ENCODE measurements at regions not wholly inside any gene's neighbourhood (a gene's known extent, or its start where the extent isn't known, plus 50 kb on each side); places are given as distances from the start of the nearest gene placed in this dataset.
A peak's percentile ranks its signal among the peaks of the same experiment; 100 is the strongest.

GRCh38 chr16:87040169-87041117 lies 276.7 kb downstream of the C16orf95 start:
- Histone ChIP-seq H3K4me1 (no peaks in the 10 kb centered on the region), H3K9me3 (no peaks in the 10 kb centered on the region), H3K4me2 (no peak overlapping the region), H3K27ac (no peak overlapping the region), H3K4me3 (no peak overlapping the region)
- ChIA-PET POLR2A (no interaction called here), CTCF (interaction anchor here (0.9 to 5.1 kb wide), 2 partner anchors 12 to 22 kb away, joined by 3 to 24 read pairs; no protein-coding TSS in a partner anchor)
- DNase-seq (ENCODE audit: low read depth in 1 of 2, low spot score in 1 of 2) (no peak), ATAC-seq (no peak), FAIRE-seq (no peak)
- TF ChIP-seq TFCP2L1 (CRISPR knock-in tag; IDR thresholded peaks at IDR 0.05) (no peak), CTCF (IDR thresholded peaks at IDR 0.05) (no peak), EHMT2 (IDR thresholded peaks at IDR 0.05; ENCODE audit: low read depth) (no peak), EHF (CRISPR knock-in tag; IDR thresholded peaks at IDR 0.05) (no peak), POLR2AphosphoS2 (conservative IDR thresholded peaks at IDR 0.05; ENCODE audit: low read length) (no peak), ZC3H11A (IDR thresholded peaks at IDR 0.05) (no peak), NR3C1 (IDR thresholded peaks at IDR 0.05) (no peak), MYC (IDR thresholded peaks at IDR 0.05; ENCODE audit: borderline replicate concordance, low read length) (no peak)
- WGBS (ENCODE audit: missing lambda C conversion rate), result 72% methylated on average over 11 of the region's 15 CpGs

- H3K9me3 ChIP-seq, result no peaks in the 10 kb centered on the region
Measured at GRCh38 chr16:87041286-87041685, 275.9 kb downstream of the C16orf95 start.

GRCh38 chr16:87042551-87043230 lies 274.5 kb downstream of the C16orf95 start:
- no peak for TF ChIP-seq KDM5A (IDR thresholded peaks at IDR 0.05)
- no peak for TF ChIP-seq PBX3 (IDR thresholded peaks at IDR 0.05)
- TF ChIP-seq BCL3 (IDR thresholded peaks at IDR 0.05), result no peak
- TF ChIP-seq CHD2 (IDR thresholded peaks at IDR 0.05; ENCODE audit: low read length, partially characterized antibody), result no peak
- TF ChIP-seq EP300 (IDR thresholded peaks at IDR 0.05), result no peak
- no peak for TF ChIP-seq POLR2AphosphoS2 (conservative IDR thresholded peaks at IDR 0.05; ENCODE audit: low read length)
- no peak for TF ChIP-seq MAZ (IDR thresholded peaks at IDR 0.05; ENCODE audit: borderline replicate concordance, low read depth, low read length)
- TF ChIP-seq SREBF2 (IDR thresholded peaks at IDR 0.05), result no peak
- no peak for TF ChIP-seq BHLHE40 (IDR thresholded peaks at IDR 0.05; ENCODE audit: low read depth, low read length)
- ChIA-PET CTCF (interaction anchor here (1.6 to 3.0 kb wide), 3 partner anchors 9 to 479 kb away, joined by 7 to 18 read pairs (median 13); no protein-coding TSS in a partner anchor), POLR2A (no interaction called here)
- WGBS (ENCODE audit: missing lambda C conversion rate), result 64% methylated on average over 18 of the region's 20 CpGs
- Histone ChIP-seq H3K4me2 (no peak overlapping the region), H3K9me3 (no peaks in the 10 kb centered on the region), H3K4me1 (no peaks in the 10 kb centered on the region), H3K27ac (no peak overlapping the region), H3K4me3 (no peak overlapping the region)
- DNase-seq (ENCODE audit: low read depth in 1 of 2, low spot score in 1 of 2) (no peak), FAIRE-seq (no peak), ATAC-seq (0 out of 6 replicates have a peak, but pooled peaks of 1 of the 2 experiments have one; percentile 16)

More at GRCh38 chr16:87041286-87041685, 275.9 kb downstream of the C16orf95 start:
- Histone ChIP-seq H3K4me3 (no peak overlapping the region), H3K27ac (no peak overlapping the region), H3K4me2 (no peak overlapping the region), H3K4me1 (no peaks in the 10 kb centered on the region)
- TF ChIP-seq FOXS1 (CRISPR knock-in tag; IDR thresholded peaks at IDR 0.05) (no peak), USF2 (IDR thresholded peaks at IDR 0.05) (no peak), TP53 (CRISPR knock-in tag; IDR thresholded peaks at IDR 0.05) (no peak), TFCP2L1 (CRISPR knock-in tag; IDR thresholded peaks at IDR 0.05) (no peak), BHLHE40 (IDR thresholded peaks at IDR 0.05; ENCODE audit: low read depth, low read length) (no peak), BCL3 (IDR thresholded peaks at IDR 0.05) (no peak), MAZ (IDR thresholded peaks at IDR 0.05; ENCODE audit: borderline replicate concordance, low read depth, low read length) (no peak), MAFK (IDR thresholded peaks at IDR 0.05; ENCODE audit: partially characterized antibody) (no peak), NR3C1 (IDR thresholded peaks at IDR 0.05) (no peak), ZC3H11A (IDR thresholded peaks at IDR 0.05) (no peak), FOSB (CRISPR knock-in tag; IDR thresholded peaks at IDR 0.05) (no peak), CEBPB (IDR thresholded peaks at IDR 0.05) (no peak)
- POLR2A ChIA-PET, result no interaction called here
- CTCF ChIA-PET, result interaction anchor here (0.9 to 5.1 kb wide), 2 partner anchors 11 to 21 kb away, joined by 3 to 24 read pairs; no protein-coding TSS in a partner anchor
- WGBS (ENCODE audit: missing lambda C conversion rate), result 55% methylated on average over 14 of the region's 16 CpGs
- ATAC-seq, result no peak
- no peak for FAIRE-seq
- no peak for DNase-seq (ENCODE audit: low read depth in 1 of 2, low spot score in 1 of 2)

Data from A549 (cell line).